ENCODE measurements at regions not wholly inside any gene's neighbourhood (a gene's known extent, or its start where the extent isn't known, plus 50 kb on each side); places are given as distances from the start of the nearest gene placed in this dataset.

- DNase-seq: no peak
These were observed 423.5 kb upstream of the FANCL start for GRCh38 chr2:58664523-58665151.

- DNase-seq: no peak
These were observed 418.9 kb upstream of the FANCL start for GRCh38 chr2:58660046-58660445.

- no peak for DNase-seq
These were observed 414.0 kb upstream of the FANCL start for GRCh38 chr2:58655152-58655551.

GRCh38 chr2:58651930-58652329 is 410.8 kb upstream of the FANCL start:
- DNase-seq: no peak

GRCh38 chr2:58650781-58651180 is 409.7 kb upstream of the FANCL start:
- DNase-seq: no peak

GRCh38 chr2:58649756-58650155 is 408.6 kb upstream of the FANCL start:
- DNase-seq: no peak

- DNase-seq: no peak
These were observed 403.9 kb upstream of the FANCL start for GRCh38 chr2:58645017-58645416.

- no peak for DNase-seq
These were observed 403.3 kb upstream of the FANCL start for GRCh38 chr2:58644451-58644850.

GRCh38 chr2:58641001-58641400 is 399.9 kb upstream of the FANCL start:
- no peak for DNase-seq

GRCh38 chr2:58640042-58640441 is 398.9 kb upstream of the FANCL start:
- DNase-seq: no peak

- no peak for DNase-seq
These were observed 397.2 kb upstream of the FANCL start for GRCh38 chr2:58638256-58638805.

- no peak for DNase-seq
These were observed 395.7 kb upstream of the FANCL start for GRCh38 chr2:58636872-58637271.

- DNase-seq: no peak
These were observed 394.8 kb upstream of the FANCL start for GRCh38 chr2:58635801-58636375.

GRCh38 chr2:58634653-58635370 is 393.7 kb upstream of the FANCL start:
- DNase-seq: no peak

- no peak for DNase-seq
These were observed 392.7 kb upstream of the FANCL start for GRCh38 chr2:58633613-58634365.

GRCh38 chr2:58631986-58632385 is 390.9 kb upstream of the FANCL start:
- DNase-seq: no peak

- DNase-seq: no peak
These were observed 388.5 kb upstream of the FANCL start for GRCh38 chr2:58629545-58630119.

- DNase-seq: no peak
These were observed 379.8 kb upstream of the FANCL start for GRCh38 chr2:58620896-58621295.

- DNase-seq: no peak
These were observed 379.0 kb upstream of the FANCL start for GRCh38 chr2:58620093-58620492.

- DNase-seq: no peak
These were observed 375.8 kb upstream of the FANCL start for GRCh38 chr2:58616961-58617360.

- no peak for DNase-seq
These were observed 373.1 kb upstream of the FANCL start for GRCh38 chr2:58614219-58614618.

- DNase-seq: no peak
These were observed 371.8 kb upstream of the FANCL start for GRCh38 chr2:58612973-58613372.

GRCh38 chr2:58609326-58609725 is 368.2 kb upstream of the FANCL start:
- no peak for DNase-seq
